NCI-H774 (cell line): ENCODE measurements at regions not wholly inside any gene's neighbourhood (a gene's known extent, or its start where the extent isn't known, plus 50 kb on each side); places are given as distances from the start of the nearest gene placed in this dataset.

ENCODE experiments used
- DNase-seq: peaks from one replicate; lab custom pipeline; 2025; lab: John Stamatoyannopoulos, UW

GRCh38 chr1:188846468-188846867 is 1631.2 kb downstream of the BRINP3 start:
- DNase-seq: no peak

DNA sequence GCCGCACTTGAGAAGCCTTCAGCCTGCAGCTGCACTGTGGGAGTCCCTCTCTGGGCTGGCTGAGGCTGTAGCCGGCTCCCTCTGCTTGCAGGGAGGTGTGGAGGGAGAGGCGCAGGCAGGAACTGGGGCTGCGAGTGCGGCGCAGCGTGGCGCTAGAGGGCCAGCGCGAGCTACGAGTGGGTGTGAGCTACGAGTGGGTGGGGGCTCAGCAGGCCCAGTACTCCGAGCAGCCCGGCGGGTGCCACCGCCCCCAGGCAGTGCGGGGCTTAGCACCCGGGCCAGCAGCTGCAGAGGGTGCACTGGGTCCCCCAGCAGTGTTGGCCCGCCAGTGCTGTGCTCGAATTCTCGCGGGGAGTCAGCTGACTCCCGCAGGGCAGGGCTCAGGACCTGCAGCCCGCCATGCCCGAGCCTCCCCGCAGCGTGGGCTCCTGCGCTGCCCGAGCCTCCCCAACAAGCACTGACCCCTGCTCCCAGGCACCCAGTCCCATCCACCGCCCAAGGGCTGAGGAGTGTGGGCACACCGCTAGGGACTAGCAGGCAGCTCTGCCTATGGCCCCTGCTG is 1620.1 kb downstream of the BRINP3 start:
- DNase-seq: no peak

- DNase-seq: no peak
Measured at GRCh38 chr1:188867614-188868013, 1610.0 kb downstream of the BRINP3 start.

DNA sequence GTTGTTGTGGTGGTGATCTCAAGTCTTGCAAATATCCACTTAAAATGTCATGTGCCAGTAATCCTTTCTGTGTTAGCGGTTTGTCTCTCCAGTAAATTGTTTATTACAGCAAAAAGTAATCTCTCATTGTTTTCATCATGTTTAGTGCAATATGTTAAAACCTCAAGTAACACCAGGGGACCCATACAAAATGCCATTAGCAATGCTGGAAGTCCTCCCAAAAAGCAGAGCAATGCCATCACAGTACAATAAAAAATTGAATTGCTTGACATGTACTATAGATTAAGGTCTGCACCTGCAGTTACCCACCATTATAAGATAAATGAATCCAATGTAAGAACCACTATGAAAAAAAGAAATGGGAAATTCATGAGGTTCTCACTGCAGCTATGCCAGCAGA is 1606.5 kb downstream of the BRINP3 start:
- DNase-seq: no peak

- DNase-seq: no peak
Measured at GRCh38 chr1:188872376-188872775, 1605.3 kb downstream of the BRINP3 start.

- no peak for DNase-seq
Measured at GRCh38 chr1:188877668-188878067, 1600.0 kb downstream of the BRINP3 start.

DNA sequence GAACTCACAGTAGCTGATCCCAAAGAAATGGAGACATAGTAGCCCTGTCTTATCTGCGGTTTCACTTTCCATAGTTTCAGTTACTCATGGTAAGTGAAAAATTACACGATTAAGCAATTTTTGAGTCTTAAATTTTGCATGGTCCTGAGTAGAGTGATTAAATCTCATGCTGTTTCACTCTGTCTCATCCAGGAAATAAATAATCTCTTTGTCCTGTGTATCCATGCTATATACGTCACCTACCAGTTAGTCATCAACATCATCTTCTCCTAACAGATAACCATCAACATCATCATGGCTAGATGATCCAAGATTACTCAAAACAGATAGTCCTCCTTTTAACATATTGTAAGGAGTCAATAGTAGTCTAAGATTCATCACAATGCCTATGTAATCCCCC is 1589.3 kb downstream of the BRINP3 start:
- DNase-seq: no peak

GRCh38 chr1:188889166-188889565 is 1588.5 kb downstream of the BRINP3 start:
- DNase-seq: no peak

DNA sequence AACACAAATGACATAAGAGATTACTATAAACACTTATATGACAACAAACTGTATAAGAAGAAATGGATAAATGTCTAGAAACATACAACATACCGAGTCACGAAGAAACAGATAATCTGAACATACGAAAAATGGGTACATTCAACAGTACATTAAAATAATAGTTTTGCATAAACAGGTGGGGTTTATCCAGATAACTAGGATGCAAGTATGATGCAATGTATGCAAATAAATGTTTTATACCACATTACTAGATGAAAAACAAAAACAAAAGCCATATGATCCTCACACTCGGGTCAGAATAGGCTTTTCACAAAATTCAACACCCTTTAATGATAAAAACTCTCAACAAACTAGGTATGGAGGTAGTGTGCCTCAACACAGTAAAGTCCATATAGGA is 1585.7 kb downstream of the BRINP3 start:
- no peak for DNase-seq

- DNase-seq: no peak
Measured at GRCh38 chr1:188895611-188896010, 1582.1 kb downstream of the BRINP3 start.

DNA sequence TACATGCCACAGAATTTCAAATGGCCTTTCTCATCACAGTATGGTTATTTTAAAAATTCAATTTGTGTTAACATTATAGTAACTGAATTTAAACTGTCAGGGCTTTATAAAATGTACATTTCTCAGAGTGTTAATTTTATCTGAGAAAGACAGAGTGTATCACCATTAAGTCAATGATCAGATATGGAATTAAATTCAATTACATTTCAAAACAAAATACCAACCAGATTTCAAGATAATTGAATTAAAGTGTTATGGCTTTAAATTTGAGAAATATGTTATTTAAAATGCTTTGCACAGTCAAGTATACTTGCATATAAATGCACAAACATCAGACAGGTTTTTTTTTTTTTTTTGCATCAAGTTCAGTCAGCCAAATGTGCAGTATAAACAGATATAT is 1574.4 kb downstream of the BRINP3 start:
- DNase-seq: no peak

DNA sequence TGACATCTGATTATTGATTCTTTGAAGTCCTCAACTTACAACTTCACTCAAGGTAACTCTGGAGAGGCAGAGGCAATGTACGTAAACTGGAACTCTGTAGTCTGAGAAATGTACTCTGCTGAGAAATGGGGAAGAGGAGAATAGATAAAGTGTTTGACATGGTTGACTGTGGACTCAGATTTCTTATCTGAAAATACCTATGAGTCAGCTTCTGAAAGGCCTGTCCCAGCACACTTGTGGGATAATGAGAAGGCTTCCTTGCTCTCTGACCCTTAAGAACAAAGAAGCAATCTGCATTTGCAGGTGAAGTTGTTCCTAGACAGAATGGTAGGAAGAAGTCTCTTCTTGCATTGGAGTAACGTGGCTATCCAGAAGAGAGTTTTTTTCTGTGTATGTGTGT is 1573.5 kb downstream of the BRINP3 start:
- DNase-seq: no peak

DNA sequence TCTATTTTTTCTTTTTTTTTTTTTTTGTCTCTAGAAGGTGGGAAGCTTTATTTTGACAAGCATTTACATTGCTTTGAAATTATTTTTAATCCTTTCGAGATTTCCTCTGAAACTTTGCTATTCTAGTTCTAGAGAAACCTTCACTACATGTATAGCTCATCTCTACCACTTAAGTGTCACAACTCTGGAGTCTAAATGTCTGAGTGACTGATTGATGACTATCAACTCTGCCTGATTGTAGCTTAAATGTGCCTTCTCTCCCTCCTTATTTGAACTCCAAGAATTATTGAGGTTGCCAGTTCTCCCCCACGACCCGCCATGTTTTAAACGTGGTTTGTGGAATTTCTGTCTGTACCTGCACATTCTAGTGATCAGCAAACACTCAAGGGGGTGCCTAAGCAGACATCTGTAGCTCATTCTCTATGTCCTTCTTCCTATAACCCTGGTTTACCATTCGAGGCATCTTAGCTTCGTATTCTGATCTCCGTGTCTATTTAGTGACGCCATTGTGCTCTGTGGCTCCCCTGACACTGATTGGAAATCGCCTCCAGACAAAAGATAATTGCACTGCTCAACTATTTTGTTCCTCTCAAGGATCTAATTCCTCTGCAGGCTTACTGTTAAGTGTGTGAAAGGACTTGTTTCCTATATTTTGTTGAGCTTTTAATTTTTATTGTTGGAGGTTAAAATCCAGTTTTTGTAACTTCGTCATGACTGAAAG is 1570.6 kb downstream of the BRINP3 start:
- no peak for DNase-seq

GRCh38 chr1:188930382-188930781 is 1547.3 kb downstream of the BRINP3 start:
- DNase-seq: no peak

DNA sequence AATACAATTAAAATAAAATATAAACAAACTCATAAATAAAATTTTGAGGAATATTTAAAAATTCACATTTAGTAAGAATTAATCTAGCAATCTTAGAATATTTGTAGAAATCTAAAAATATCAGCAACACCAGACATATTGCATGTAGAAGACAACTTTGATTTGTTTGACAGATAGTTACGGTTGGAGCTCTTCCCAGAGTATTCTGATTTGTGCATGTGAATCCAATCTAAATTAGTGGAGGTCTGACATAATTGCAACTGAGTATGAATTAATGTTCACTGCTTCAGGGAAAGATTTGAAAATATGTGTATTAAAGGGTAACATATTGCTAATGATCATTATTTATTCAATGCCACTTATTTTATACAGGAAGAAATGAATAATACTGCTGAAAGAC is 1546.2 kb downstream of the BRINP3 start:
- DNase-seq: no peak

DNA sequence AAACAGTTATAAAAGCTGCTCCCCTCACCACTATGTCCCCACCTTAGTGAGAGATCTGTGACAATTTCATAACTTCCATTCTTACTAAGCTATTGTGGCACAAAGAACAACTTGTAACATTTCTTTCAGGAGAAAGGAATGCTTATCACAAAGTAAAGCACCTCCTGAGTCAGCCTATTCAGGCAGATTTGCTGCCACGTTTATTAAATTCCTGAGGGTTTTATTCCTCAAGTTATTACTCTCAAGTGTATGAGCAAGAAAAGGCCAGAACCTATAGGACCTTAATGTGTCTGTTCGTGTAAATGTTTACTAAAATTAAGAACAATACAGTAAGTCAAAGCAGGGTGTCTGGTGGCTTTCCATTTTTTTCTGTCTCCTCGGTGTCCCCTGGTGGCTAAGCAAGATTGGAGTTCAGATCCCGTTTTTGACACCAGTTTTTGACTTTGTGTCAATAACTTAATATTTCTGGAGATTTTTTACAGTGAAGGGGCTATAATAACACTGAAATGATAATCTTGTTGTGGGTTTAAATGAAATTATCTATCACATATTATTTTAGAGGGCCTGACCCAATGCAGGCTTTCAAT is 1539.6 kb downstream of the BRINP3 start:
- no peak for DNase-seq

- no peak for DNase-seq
Measured at GRCh38 chr1:188941986-188942385, 1535.7 kb downstream of the BRINP3 start.

GRCh38 chr1:188949701-188950100 is 1528.0 kb downstream of the BRINP3 start:
- no peak for DNase-seq

GRCh38 chr1:188958461-188959115 is 1519.1 kb downstream of the BRINP3 start:
- no peak for DNase-seq

- no peak for DNase-seq
Measured at GRCh38 chr1:188986745-188987417, 1490.8 kb downstream of the BRINP3 start.

GRCh38 chr1:188988589-188988988 is 1489.1 kb downstream of the BRINP3 start:
- no peak for DNase-seq

- DNase-seq: no peak
Measured at GRCh38 chr1:188991221-188991930, 1486.3 kb downstream of the BRINP3 start.
